ENCODE measurements at regions not wholly inside any gene's neighbourhood (a gene's known extent, or its start where the extent isn't known, plus 50 kb on each side); places are given as distances from the start of the nearest gene placed in this dataset.
"Not testable (repeated sequence)": the region's sequence is repeated elsewhere in the genome, so short reads cannot be mapped to it uniquely, and the experiment has no call there.

GRCh38 chr13:83453300-83453699, 429.0 kb downstream of the SLITRK1 start:
- DNase-seq: no peak

GRCh38 chr13:83452292-83452950, 429.9 kb downstream of the SLITRK1 start:
- no peak for DNase-seq

- DNase-seq: no peak
Measured at GRCh38 chr13:83450591-83450990, 431.7 kb downstream of the SLITRK1 start.

GRCh38 chr13:83449668-83450395, 432.4 kb downstream of the SLITRK1 start:
- no peak for DNase-seq

GRCh38 chr13:83440465-83440864, 441.8 kb downstream of the SLITRK1 start:
- DNase-seq: no peak

GRCh38 chr13:83439464-83439863, 442.8 kb downstream of the SLITRK1 start:
- DNase-seq: not testable (repeated sequence)

- DNase-seq: no peak
Measured at GRCh38 chr13:83423861-83424260, 458.4 kb downstream of the SLITRK1 start.

GRCh38 chr13:83423381-83423780, 458.9 kb downstream of the SLITRK1 start:
- no peak for DNase-seq

- DNase-seq: no peak
Measured at GRCh38 chr13:83414393-83414792, 467.9 kb downstream of the SLITRK1 start.

GRCh38 chr13:83386609-83387008, 495.7 kb downstream of the SLITRK1 start:
- DNase-seq: no peak

- no peak for DNase-seq
Measured at GRCh38 chr13:83378908-83379307, 503.4 kb downstream of the SLITRK1 start.

- no peak for DNase-seq
Measured at GRCh38 chr13:83377491-83377890, 504.8 kb downstream of the SLITRK1 start.

- no peak for DNase-seq
Measured at GRCh38 chr13:83372786-83373185, 509.5 kb downstream of the SLITRK1 start.

GRCh38 chr13:83365723-83366122, 516.6 kb downstream of the SLITRK1 start:
- DNase-seq: no peak

GRCh38 chr13:83355041-83355440, 527.2 kb downstream of the SLITRK1 start:
- no peak for DNase-seq

GRCh38 chr13:83352391-83352790, 529.9 kb downstream of the SLITRK1 start:
- no peak for DNase-seq

GRCh38 chr13:83350569-83350968, 531.7 kb downstream of the SLITRK1 start:
- no peak for DNase-seq

GRCh38 chr13:83344518-83344917, 537.8 kb downstream of the SLITRK1 start:
- DNase-seq: no peak

GRCh38 chr13:83340170-83340569, 542.1 kb downstream of the SLITRK1 start:
- no peak for DNase-seq

GRCh38 chr13:83333614-83334388, 548.5 kb downstream of the SLITRK1 start:
- DNase-seq: no peak

- no peak for DNase-seq
Measured at GRCh38 chr13:83332751-83333150, 549.5 kb downstream of the SLITRK1 start.

GRCh38 chr13:83327091-83327490, 555.2 kb downstream of the SLITRK1 start:
- DNase-seq: no peak

- no peak for DNase-seq
Measured at GRCh38 chr13:83325125-83325853, 557.0 kb downstream of the SLITRK1 start.
